ENCODE measurements at regions not wholly inside any gene's neighbourhood (a gene's known extent, or its start where the extent isn't known, plus 50 kb on each side); places are given as distances from the start of the nearest gene placed in this dataset.
A peak's percentile ranks its signal among the peaks of the same experiment; 100 is the strongest.

GRCh38 chr7:31419505-31420055 is 79.1 kb upstream of the NEUROD6 start:
- Histone ChIP-seq H3K36me3 (ENCODE audit: control insufficient read depth in 2 of 3, insufficient read depth in 3 of 3, low read length in 3 of 3) (no peaks in the 10 kb centered on the region), H3K9me3 (ENCODE audit: control insufficient read depth in 2 of 3, insufficient read depth in 1 of 3, low read length in 3 of 3) (no peaks in the 10 kb centered on the region), H3K4me1 (ENCODE audit: control insufficient read depth in 2 of 3, insufficient read depth in 2 of 3, low read depth in 1 of 3, low read length in 3 of 3) (no peaks in the 10 kb centered on the region), H3K4me3 (ENCODE audit: low read length in 3 of 3) (no peak overlapping the region), H3K27me3 (ENCODE audit: control insufficient read depth, insufficient read depth, low read length) (no peaks in the 10 kb centered on the region), H3K9ac (ENCODE audit: low read length in 3 of 3) (no peak overlapping the region), H3K27ac (ENCODE audit: low read depth in 2 of 2, low read length in 2 of 2) (no peak overlapping the region)
- intact Hi-C loops (cut with DNase I), result no loop called here
- TF ChIP-seq CTCF (IDR thresholded peaks at IDR 0.05; ENCODE audit: borderline replicate concordance, extremely low read depth, insufficient read depth), result no peak
- FAIRE-seq, result no peak
- no peak for DNase-seq

GRCh38 chr7:31420948-31421347 is 80.4 kb upstream of the NEUROD6 start:
- no peak for TF ChIP-seq CTCF (IDR thresholded peaks at IDR 0.05; ENCODE audit: borderline replicate concordance, extremely low read depth, insufficient read depth)
- no peak for FAIRE-seq
- H3K9ac ChIP-seq (ENCODE audit: low read length in 3 of 3), result no peak overlapping the region
- intact Hi-C loops (cut with DNase I), result no loop called here
- H3K27ac ChIP-seq (ENCODE audit: low read depth in 2 of 2, low read length in 2 of 2), result no peak overlapping the region
- H3K4me1 ChIP-seq (ENCODE audit: control insufficient read depth in 2 of 3, insufficient read depth in 2 of 3, low read depth in 1 of 3, low read length in 3 of 3), result no peaks in the 10 kb centered on the region
- H3K36me3 ChIP-seq (ENCODE audit: control insufficient read depth in 2 of 3, insufficient read depth in 3 of 3, low read length in 3 of 3), result no peaks in the 10 kb centered on the region
- no peaks in the 10 kb centered on the region for H3K9me3 ChIP-seq (ENCODE audit: control insufficient read depth in 2 of 3, insufficient read depth in 1 of 3, low read length in 3 of 3)
- H3K4me3 ChIP-seq (ENCODE audit: low read length in 3 of 3), result no peak overlapping the region
- no peak for DNase-seq
- H3K27me3 ChIP-seq (ENCODE audit: control insufficient read depth, insufficient read depth, low read length), result no peaks in the 10 kb centered on the region

GRCh38 chr7:31421607-31422006 is 81.1 kb upstream of the NEUROD6 start:
- H3K4me3 ChIP-seq (ENCODE audit: low read length in 3 of 3), result no peak overlapping the region
- no peak for TF ChIP-seq CTCF (IDR thresholded peaks at IDR 0.05; ENCODE audit: borderline replicate concordance, extremely low read depth, insufficient read depth)

GRCh38 chr7:31423994-31424393 is 83.5 kb upstream of the NEUROD6 start:
- H3K4me3 ChIP-seq (ENCODE audit: low read length in 3 of 3), result no peak overlapping the region
- FAIRE-seq (peak; percentile 57), DNase-seq (no peak)
- H3K36me3 ChIP-seq (ENCODE audit: control insufficient read depth in 2 of 3, insufficient read depth in 3 of 3, low read length in 3 of 3), result no peaks in the 10 kb centered on the region
- H3K27me3 ChIP-seq (ENCODE audit: control insufficient read depth, insufficient read depth, low read length), result no peaks in the 10 kb centered on the region
- H3K4me1 ChIP-seq (ENCODE audit: control insufficient read depth in 2 of 3, insufficient read depth in 2 of 3, low read depth in 1 of 3, low read length in 3 of 3), result no peaks in the 10 kb centered on the region
- no peak overlapping the region for H3K9ac ChIP-seq (ENCODE audit: low read length in 3 of 3)
- H3K27ac ChIP-seq (ENCODE audit: low read depth in 2 of 2, low read length in 2 of 2), result no peak overlapping the region
- intact Hi-C loops (cut with DNase I), result no loop called here
- H3K9me3 ChIP-seq (ENCODE audit: control insufficient read depth in 2 of 3, insufficient read depth in 1 of 3, low read length in 3 of 3), result no peaks in the 10 kb centered on the region
- no peak for TF ChIP-seq CTCF (IDR thresholded peaks at IDR 0.05; ENCODE audit: borderline replicate concordance, extremely low read depth, insufficient read depth)

More at GRCh38 chr7:31421607-31422006, 81.1 kb upstream of the NEUROD6 start:
- FAIRE-seq, result no peak
- intact Hi-C loops (cut with DNase I), result no loop called here
- Histone ChIP-seq H3K36me3 (ENCODE audit: control insufficient read depth in 2 of 3, insufficient read depth in 3 of 3, low read length in 3 of 3) (no peaks in the 10 kb centered on the region), H3K27me3 (ENCODE audit: control insufficient read depth, insufficient read depth, low read length) (no peaks in the 10 kb centered on the region), H3K9ac (ENCODE audit: low read length in 3 of 3) (no peak overlapping the region), H3K27ac (ENCODE audit: low read depth in 2 of 2, low read length in 2 of 2) (no peak overlapping the region), H3K4me1 (ENCODE audit: control insufficient read depth in 2 of 3, insufficient read depth in 2 of 3, low read depth in 1 of 3, low read length in 3 of 3) (no peaks in the 10 kb centered on the region), H3K9me3 (ENCODE audit: control insufficient read depth in 2 of 3, insufficient read depth in 1 of 3, low read length in 3 of 3) (no peaks in the 10 kb centered on the region)
- DNase-seq, result no peak
